ENCODE measurements at regions not wholly inside any gene's neighbourhood (a gene's known extent, or its start where the extent isn't known, plus 50 kb on each side); places are given as distances from the start of the nearest gene placed in this dataset.
"Not testable (repeated sequence)": the region's sequence is repeated elsewhere in the genome, so short reads cannot be mapped to it uniquely, and the experiment has no call there.

DNA sequence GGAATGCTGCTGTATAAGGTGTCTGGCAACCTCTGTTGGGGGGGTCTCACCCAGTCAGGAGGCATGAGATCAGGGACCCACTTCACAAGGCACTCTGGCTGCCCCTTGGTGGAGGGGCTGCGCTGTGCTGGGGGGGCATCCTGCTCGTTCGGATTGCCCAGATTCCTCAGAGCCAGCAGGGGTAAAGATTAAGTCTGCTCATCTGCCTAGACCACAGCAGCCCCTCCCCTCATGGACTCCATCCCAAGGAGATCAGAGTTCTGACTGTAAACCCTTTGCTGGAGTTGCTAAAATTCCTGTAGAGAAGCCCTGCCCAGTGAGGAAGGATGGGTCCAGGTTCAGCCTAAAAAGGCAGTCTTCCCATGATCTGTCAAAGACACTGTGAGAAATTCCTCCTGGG, 262.0 kb upstream of the C9orf72 start:
- intact Hi-C loops (cut with DNase I) = no loop called here
- Histone ChIP-seq H3K4me3 (no peak overlapping the region), H3K36me3 (no peaks in the 10 kb centered on the region), H3K27ac (no peak overlapping the region), H3K9me3 (no peaks in the 10 kb centered on the region), H3K4me1 (no peaks in the 10 kb centered on the region), H3K27me3 (no peaks in the 10 kb centered on the region)
- WGBS, 2 donors = no CpG with 5 or more reads among the region's 3 CpGs
- DNase-seq = no peak
- TF ChIP-seq POLR2A (IDR thresholded peaks at IDR 0.05) = no peak
- TF ChIP-seq, protein P1, sequence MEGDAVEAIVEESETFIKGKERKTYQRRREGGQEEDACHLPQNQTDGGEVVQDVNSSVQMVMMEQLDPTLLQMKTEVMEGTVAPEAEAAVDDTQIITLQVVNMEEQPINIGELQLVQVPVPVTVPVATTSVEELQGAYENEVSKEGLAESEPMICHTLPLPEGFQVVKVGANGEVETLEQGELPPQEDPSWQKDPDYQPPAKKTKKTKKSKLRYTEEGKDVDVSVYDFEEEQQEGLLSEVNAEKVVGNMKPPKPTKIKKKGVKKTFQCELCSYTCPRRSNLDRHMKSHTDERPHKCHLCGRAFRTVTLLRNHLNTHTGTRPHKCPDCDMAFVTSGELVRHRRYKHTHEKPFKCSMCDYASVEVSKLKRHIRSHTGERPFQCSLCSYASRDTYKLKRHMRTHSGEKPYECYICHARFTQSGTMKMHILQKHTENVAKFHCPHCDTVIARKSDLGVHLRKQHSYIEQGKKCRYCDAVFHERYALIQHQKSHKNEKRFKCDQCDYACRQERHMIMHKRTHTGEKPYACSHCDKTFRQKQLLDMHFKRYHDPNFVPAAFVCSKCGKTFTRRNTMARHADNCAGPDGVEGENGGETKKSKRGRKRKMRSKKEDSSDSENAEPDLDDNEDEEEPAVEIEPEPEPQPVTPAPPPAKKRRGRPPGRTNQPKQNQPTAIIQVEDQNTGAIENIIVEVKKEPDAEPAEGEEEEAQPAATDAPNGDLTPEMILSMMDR (IDR thresholded peaks at IDR 0.05) = no peak

DNA sequence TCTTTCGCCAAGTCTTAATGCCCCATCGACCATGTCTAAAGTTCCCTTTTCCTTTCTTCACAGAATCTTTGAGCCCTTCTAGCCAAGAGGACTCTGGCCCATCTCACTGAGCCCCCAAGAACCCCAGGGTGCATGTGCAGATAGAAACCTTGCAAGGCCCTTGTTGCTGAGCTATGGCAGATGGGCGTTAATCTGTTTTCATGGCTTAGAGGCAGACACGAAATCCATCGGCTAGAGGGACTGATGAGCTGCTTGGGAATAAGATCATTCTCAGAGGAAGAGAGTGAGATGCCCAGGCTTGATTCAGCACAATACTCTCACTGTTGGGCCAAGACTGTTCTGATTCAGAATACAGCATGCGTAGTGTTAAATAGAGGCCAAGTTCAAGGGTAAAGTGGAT, 262.5 kb upstream of the C9orf72 start:
- H3K9me3 ChIP-seq = no peaks in the 10 kb centered on the region
- H3K27me3 ChIP-seq = no peaks in the 10 kb centered on the region
- TF ChIP-seq, protein P1 (IDR thresholded peaks at IDR 0.05) = no peak
- TF ChIP-seq POLR2A (IDR thresholded peaks at IDR 0.05) = no peak
- no peak overlapping the region for H3K4me3 ChIP-seq
- no peak for DNase-seq
- WGBS, 2 donors = 53 to 65% methylated on average over 2 to 6 of the region's 6 CpGs
- no peak overlapping the region for H3K27ac ChIP-seq
- H3K4me1 ChIP-seq = no peaks in the 10 kb centered on the region
- intact Hi-C loops (cut with DNase I) = no loop called here
- no peaks in the 10 kb centered on the region for H3K36me3 ChIP-seq

DNA sequence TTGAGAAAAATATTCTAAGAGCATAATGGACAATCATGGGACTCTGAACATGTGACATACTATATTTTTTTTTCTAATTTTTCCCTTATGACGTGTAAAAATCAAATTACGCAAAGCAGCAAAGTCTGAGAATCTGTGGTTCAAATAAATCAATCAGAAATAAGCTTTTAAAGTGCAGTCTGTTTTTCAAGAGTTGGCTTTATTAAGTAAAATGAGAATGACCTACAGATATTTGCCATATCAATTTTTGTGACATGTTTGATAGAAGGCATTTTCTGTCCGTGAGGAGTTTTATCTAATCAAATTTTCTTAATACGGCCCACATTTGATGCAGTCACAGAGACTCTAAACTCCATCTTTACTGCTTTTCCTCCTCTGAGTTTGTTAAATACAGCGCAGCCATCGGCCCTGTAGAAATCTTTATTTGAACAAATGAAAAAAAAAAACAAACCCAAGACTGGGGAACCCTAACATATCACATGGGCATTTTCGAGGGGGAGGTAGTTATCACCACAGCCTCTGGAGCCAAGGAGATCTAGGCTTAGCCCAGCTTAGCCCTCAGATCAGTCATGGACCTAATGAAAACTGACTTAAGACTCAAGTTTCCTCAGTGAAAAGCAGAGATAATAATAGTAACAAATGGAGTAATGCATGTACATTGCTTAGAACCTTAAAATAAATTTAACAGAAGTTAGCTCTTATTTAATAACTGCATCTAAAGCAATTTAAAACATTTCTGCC, 263.6 kb upstream of the C9orf72 start:
- Histone ChIP-seq H3K36me3 (no peaks in the 10 kb centered on the region), H3K27me3 (no peaks in the 10 kb centered on the region), H3K4me1 (no peaks in the 10 kb centered on the region), H3K4me3 (no peak overlapping the region), H3K27ac (no peak overlapping the region), H3K9me3 (no peaks in the 10 kb centered on the region)
- 81 to 83% methylated on average over 7 of the region's 7 CpGs for WGBS, 2 donors
- no peak for DNase-seq
- intact Hi-C loops (cut with DNase I) = no loop called here
- no peak for TF ChIP-seq POLR2A (IDR thresholded peaks at IDR 0.05)
- TF ChIP-seq, protein P1 (IDR thresholded peaks at IDR 0.05) = no peak

DNA sequence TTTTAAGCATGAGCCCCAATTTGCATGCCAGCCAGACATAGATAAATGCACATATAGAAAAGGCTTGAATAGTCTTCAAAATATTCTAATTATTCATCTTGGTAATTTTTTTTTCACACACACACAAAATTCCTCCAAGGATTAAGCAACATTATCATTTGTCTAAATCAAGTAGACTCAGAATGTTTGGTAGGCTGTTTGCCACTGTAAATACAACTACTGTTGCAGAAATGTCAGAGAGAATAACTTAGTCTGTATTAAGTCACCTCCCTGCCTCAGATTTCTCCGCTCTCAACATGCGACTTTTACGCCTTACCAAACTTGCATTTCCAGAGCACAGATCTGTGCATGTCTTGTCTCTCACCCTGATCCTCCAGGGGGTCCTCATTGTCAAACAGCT, 265.6 kb upstream of the C9orf72 start:
- H3K27ac ChIP-seq = no peak overlapping the region
- no peaks in the 10 kb centered on the region for H3K36me3 ChIP-seq
- intact Hi-C loops (cut with DNase I) = no loop called here
- no peak for DNase-seq
- H3K4me1 ChIP-seq = no peaks in the 10 kb centered on the region
- no peaks in the 10 kb centered on the region for H3K27me3 ChIP-seq
- no peaks in the 10 kb centered on the region for H3K9me3 ChIP-seq
- 87 to 92% methylated on average over 3 of the region's 3 CpGs for WGBS, 2 donors
- TF ChIP-seq POLR2A (IDR thresholded peaks at IDR 0.05) = no peak
- TF ChIP-seq, protein P1 (IDR thresholded peaks at IDR 0.05) = no peak
- H3K4me3 ChIP-seq = no peak overlapping the region

DNA sequence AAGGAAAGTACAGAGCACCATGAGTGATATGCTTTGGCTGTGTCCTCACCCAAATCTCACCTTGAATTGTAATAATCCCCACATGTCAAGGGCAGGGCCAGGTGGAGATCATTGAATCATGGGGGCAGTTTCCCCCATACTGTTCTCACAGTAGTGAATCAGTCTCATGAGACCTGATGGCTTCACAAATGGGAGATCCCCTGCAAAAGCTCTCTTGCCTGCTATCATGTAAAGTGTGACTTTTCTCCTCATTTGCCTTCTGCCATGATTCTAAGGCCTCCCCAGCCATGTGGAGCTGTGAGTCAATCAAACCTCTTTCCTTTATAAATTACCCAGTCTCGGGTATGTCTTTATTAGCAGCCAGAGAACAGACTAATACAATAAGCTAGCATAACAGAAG, 266.5 kb upstream of the C9orf72 start:
- H3K9me3 ChIP-seq; intact Hi-C loops (cut with DNase I); H3K36me3 ChIP-seq; H3K27me3 ChIP-seq; H3K4me1 ChIP-seq; H3K27ac ChIP-seq; H3K4me3 ChIP-seq; DNase-seq: not testable (repeated sequence)
- 64% methylated on average over 1 of the region's 1 CpG; no CpG with 5 or more reads in 1 of the 2 donors for WGBS, 2 donors

DNA sequence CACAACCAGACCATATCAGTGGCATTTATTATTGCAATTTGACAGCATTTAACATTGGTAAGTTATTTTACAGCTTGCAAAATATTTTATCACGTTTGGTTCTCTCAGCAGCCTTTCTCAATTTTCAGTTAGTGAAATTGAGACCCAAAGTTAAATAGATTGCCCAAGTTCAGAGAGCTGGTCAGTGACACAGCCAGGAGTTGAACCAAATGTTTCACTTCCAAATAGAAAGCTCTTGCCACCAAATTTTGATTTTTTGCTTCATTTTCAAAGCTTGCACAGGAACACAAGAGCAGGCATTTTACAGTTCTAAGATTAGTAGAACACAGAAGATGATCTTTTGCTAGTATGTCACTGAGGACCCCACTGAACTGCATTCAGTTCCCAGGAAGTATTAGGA, 271.5 kb upstream of the C9orf72 start:
- DNase-seq = no peak
- H3K27me3 ChIP-seq = no peaks in the 10 kb centered on the region
- intact Hi-C loops (cut with DNase I) = no loop called here
- H3K36me3 ChIP-seq = no peaks in the 10 kb centered on the region
- H3K9me3 ChIP-seq = no peaks in the 10 kb centered on the region
- H3K4me3 ChIP-seq = no peak overlapping the region
- 26 to 44% methylated on average over 1 of the region's 1 CpG for WGBS, 2 donors
- TF ChIP-seq, protein P1 (IDR thresholded peaks at IDR 0.05) = no peak
- no peak for TF ChIP-seq POLR2A (IDR thresholded peaks at IDR 0.05)
- no peaks in the 10 kb centered on the region for H3K4me1 ChIP-seq
- no peak overlapping the region for H3K27ac ChIP-seq
